GM12891 (cell line): ENCODE measurements at regions not wholly inside any gene's neighbourhood (a gene's known extent, or its start where the extent isn't known, plus 50 kb on each side); places are given as distances from the start of the nearest gene placed in this dataset.

Experiments used
- PAX5 ChIP-seq: IDR thresholded peaks from 2 replicates; pipeline ENCODE4 v1.6.1; 2011; ENCODE audit warnings: low read length, moderate library complexity, mild to moderate bottlenecking; ENCODE audit not compliant: insufficient read depth, severe bottlenecking
- POLR2A ChIP-seq: IDR thresholded peaks from 2 replicates; pipeline ENCODE4 v1.6.1; 2011; ENCODE audit warnings: low read depth, low read length, control low read depth
- POLR2AphosphoS5 ChIP-seq: IDR thresholded peaks from 2 replicates; pipeline ENCODE4 v1.6.1; 2011; ENCODE audit warnings: low read depth, low read length, control low read depth
- SPI1 ChIP-seq: IDR thresholded peaks from 2 replicates; pipeline ENCODE4 v1.6.1; 2011; ENCODE audit warnings: low read depth, low read length, control low read depth
- TAF1 ChIP-seq: IDR thresholded peaks from 2 replicates; pipeline ENCODE4 v1.6.1; 2011; ENCODE audit warnings: low read depth, low read length, control low read depth

- TF ChIP-seq TAF1 (no peak), POLR2A (no peak), POLR2AphosphoS5 (no peak), SPI1 (no peak), PAX5 (no peak)
These were observed 542.4 kb downstream of the ACTR3B start for GRCh38 chr7:153301936-153302335.
